Hypothalamus (tissue), 51 donors: ENCODE measurements at regions not wholly inside any gene's neighbourhood (a gene's known extent, or its start where the extent isn't known, plus 50 kb on each side); places are given as distances from the start of the nearest gene placed in this dataset.
"Not testable (repeated sequence)": the region's sequence is repeated elsewhere in the genome, so short reads cannot be mapped to it uniquely, and the experiment has no call there.

Experiments used
- DNase-seq, 51 donors: peaks; one replicate each; lab custom pipeline; 2025; lab: John Stamatoyannopoulos, UW

- DNase-seq: no peak
Observed at GRCh38 chr17:63282455-63282854, 163.7 kb downstream of the CYB561 start.

GRCh38 chr17:63285551-63285950 lies 160.6 kb downstream of the CYB561 start:
- no peak for DNase-seq

GRCh38 chr17:63286254-63286653 lies 159.9 kb downstream of the CYB561 start:
- DNase-seq: no peak

- not testable (repeated sequence) for DNase-seq
Observed at GRCh38 chr17:63287006-63287405, 159.1 kb downstream of the CYB561 start.

- no peak for DNase-seq
Observed at GRCh38 chr17:63289931-63290330, 156.2 kb downstream of the CYB561 start.

GRCh38 chr17:63290351-63290750 lies 155.8 kb downstream of the CYB561 start:
- no peak for DNase-seq

- DNase-seq: no peak
Observed at GRCh38 chr17:63290784-63291183, 155.3 kb downstream of the CYB561 start.

- DNase-seq: no peak
Observed at GRCh38 chr17:63291258-63291657, 154.8 kb downstream of the CYB561 start.

GRCh38 chr17:63292421-63292820 lies 153.7 kb downstream of the CYB561 start:
- no peak for DNase-seq

GRCh38 chr17:63293323-63294075 lies 152.6 kb downstream of the CYB561 start:
- DNase-seq: no peak

GRCh38 chr17:63294776-63295175 lies 151.3 kb downstream of the CYB561 start:
- no peak for DNase-seq

- DNase-seq: no peak
Observed at GRCh38 chr17:63295288-63295687, 150.8 kb downstream of the CYB561 start.

GRCh38 chr17:63295839-63296590 lies 150.1 kb downstream of the CYB561 start:
- DNase-seq: no peak

GRCh38 chr17:63298916-63299315 lies 147.2 kb downstream of the CYB561 start:
- not testable (repeated sequence) for DNase-seq

GRCh38 chr17:63304704-63305261 lies 141.3 kb downstream of the CYB561 start:
- DNase-seq: no peak

GRCh38 chr17:63305857-63306256 lies 140.2 kb downstream of the CYB561 start:
- DNase-seq: no peak

GRCh38 chr17:63306855-63307254 lies 139.3 kb downstream of the CYB561 start:
- DNase-seq: no peak

GRCh38 chr17:63308272-63308671 lies 137.8 kb downstream of the CYB561 start:
- DNase-seq: no peak

- DNase-seq: no peak
Observed at GRCh38 chr17:63309021-63309420, 137.1 kb downstream of the CYB561 start.

- no peak for DNase-seq
Observed at GRCh38 chr17:63311416-63311937, 134.6 kb downstream of the CYB561 start.

- DNase-seq: no peak
Observed at GRCh38 chr17:63314761-63315160, 131.3 kb downstream of the CYB561 start.

GRCh38 chr17:63316100-63316499 lies 130.0 kb downstream of the CYB561 start:
- DNase-seq: no peak
